ENCODE measurements at regions not wholly inside any gene's neighbourhood (a gene's known extent, or its start where the extent isn't known, plus 50 kb on each side); places are given as distances from the start of the nearest gene placed in this dataset.

- Histone ChIP-seq H3K36me3 (ENCODE audit: low read depth, low read length) (no peaks in the 10 kb centered on the region), H3K9me3 (ENCODE audit: low read length) (no peaks in the 10 kb centered on the region), H3K4me2 (ENCODE audit: low read length) (no peak overlapping the region), H3K4me3 (ENCODE audit: low read length) (no peak overlapping the region), H3K27ac (ENCODE audit: low read length) (no peak overlapping the region), H3K27me3 (ENCODE audit: low read length) (no peaks in the 10 kb centered on the region), H2AFZ (ENCODE audit: low read length) (no peak overlapping the region), H3F3A (ENCODE audit: low read length, unreplicated experiment) (no peaks in the 10 kb centered on the region), H3K4me1 (ENCODE audit: insufficient read depth, low read length) (peaks cover 8% of the 10 kb centered on the region; the same call in 1 of the 2 replicates), H3K79me2 (ENCODE audit: low read length) (no peaks in the 10 kb centered on the region), H3K9ac (ENCODE audit: low read length) (no peak overlapping the region), H4K20me1 (ENCODE audit: low read length) (no peaks in the 10 kb centered on the region), H3K9me2 (replicated peaks; ENCODE audit: low read length) (no peaks in the 10 kb centered on the region)
- no peak for ATAC-seq
- DNase-seq, result no peak
- no peak for TF ChIP-seq EZH2phosphoT487 (IDR thresholded peaks at IDR 0.05; ENCODE audit: borderline replicate concordance, low read length)
- no peak for TF ChIP-seq CTCF (conservative IDR thresholded peaks at IDR 0.05; ENCODE audit: low read depth, low read length)
- TF ChIP-seq EZH2 (IDR thresholded peaks at IDR 0.05; ENCODE audit: low read length, unreplicated experiment), result no peak
- intact Hi-C loops (cut with micrococcal nuclease), result no loop called here
- no TSS peak for BruUV-seq (replicated peaks)
- ChIA-PET CTCF (no interaction called here), POLR2A (ENCODE audit: unreplicated experiment) (no interaction called here)
These were observed 173.3 kb upstream of the ZEB2 start for GRCh38 chr2:144693179-144693578.

GRCh38 chr2:144692661-144693060 is 172.7 kb upstream of the ZEB2 start:
- intact Hi-C loops (cut with micrococcal nuclease), result no loop called here
- Histone ChIP-seq H3K4me2 (ENCODE audit: low read length) (no peak overlapping the region), H3K9me2 (replicated peaks; ENCODE audit: low read length) (no peaks in the 10 kb centered on the region), H3K36me3 (ENCODE audit: low read depth, low read length) (no peaks in the 10 kb centered on the region), H3K9me3 (ENCODE audit: low read length) (no peaks in the 10 kb centered on the region), H3K4me1 (ENCODE audit: insufficient read depth, low read length) (peaks cover 8% of the 10 kb centered on the region; the same call in 1 of the 2 replicates), H3K27me3 (ENCODE audit: low read length) (no peaks in the 10 kb centered on the region), H3K4me3 (ENCODE audit: low read length) (no peak overlapping the region), H3F3A (ENCODE audit: low read length, unreplicated experiment) (no peaks in the 10 kb centered on the region), H2AFZ (ENCODE audit: low read length) (no peak overlapping the region), H3K9ac (ENCODE audit: low read length) (no peak overlapping the region), H3K27ac (ENCODE audit: low read length) (no peak overlapping the region), H4K20me1 (ENCODE audit: low read length) (no peaks in the 10 kb centered on the region), H3K79me2 (ENCODE audit: low read length) (no peaks in the 10 kb centered on the region)
- DNase-seq, result no peak
- CTCF ChIA-PET, result no interaction called here
- BruUV-seq (replicated peaks), result no TSS peak
- POLR2A ChIA-PET (ENCODE audit: unreplicated experiment), result no interaction called here
- no peak for ATAC-seq
- TF ChIP-seq EZH2phosphoT487 (IDR thresholded peaks at IDR 0.05; ENCODE audit: borderline replicate concordance, low read length), result no peak
- no peak for TF ChIP-seq EZH2 (IDR thresholded peaks at IDR 0.05; ENCODE audit: low read length, unreplicated experiment)
- TF ChIP-seq CTCF (conservative IDR thresholded peaks at IDR 0.05; ENCODE audit: low read depth, low read length), result no peak

- no peaks in the 10 kb centered on the region for H3K27me3 ChIP-seq (ENCODE audit: low read length)
- no peaks in the 10 kb centered on the region for H3K79me2 ChIP-seq (ENCODE audit: low read length)
- POLR2A ChIA-PET (ENCODE audit: unreplicated experiment), result no interaction called here
- ATAC-seq (no peak), DNase-seq (no peak)
- no peak overlapping the region for H2AFZ ChIP-seq (ENCODE audit: low read length)
- H3K9me3 ChIP-seq (ENCODE audit: low read length), result no peaks in the 10 kb centered on the region
- no peak for TF ChIP-seq EZH2phosphoT487 (IDR thresholded peaks at IDR 0.05; ENCODE audit: borderline replicate concordance, low read length)
- no peak for TF ChIP-seq CTCF (conservative IDR thresholded peaks at IDR 0.05; ENCODE audit: low read depth, low read length)
- TF ChIP-seq EZH2 (IDR thresholded peaks at IDR 0.05; ENCODE audit: low read length, unreplicated experiment), result no peak
- CTCF ChIA-PET, result no interaction called here
- H3K9me2 ChIP-seq (replicated peaks; ENCODE audit: low read length), result no peaks in the 10 kb centered on the region
- H3K4me2 ChIP-seq (ENCODE audit: low read length), result no peak overlapping the region
- no peaks in the 10 kb centered on the region for H3F3A ChIP-seq (ENCODE audit: low read length, unreplicated experiment)
- BruUV-seq (replicated peaks), result no TSS peak
- H4K20me1 ChIP-seq (ENCODE audit: low read length), result no peaks in the 10 kb centered on the region
- no peak overlapping the region for H3K4me3 ChIP-seq (ENCODE audit: low read length)
- intact Hi-C loops (cut with micrococcal nuclease), result no loop called here
- no peak overlapping the region for H3K9ac ChIP-seq (ENCODE audit: low read length)
- no peak overlapping the region for H3K27ac ChIP-seq (ENCODE audit: low read length)
- H3K4me1 ChIP-seq (ENCODE audit: insufficient read depth, low read length), result peaks cover 8% of the 10 kb centered on the region; the same call in 1 of the 2 replicates
- H3K36me3 ChIP-seq (ENCODE audit: low read depth, low read length), result no peaks in the 10 kb centered on the region
These were observed 170.9 kb upstream of the ZEB2 start for GRCh38 chr2:144690771-144691170.

Data from PC-3 (cell line).